Stimulated activated CD4-positive, alpha-beta T cell treated with anti-CD3 and anti-CD28 coated beads, Interleukin-1b, Interleukin-23, amount 100 ng/mL, for 24 hours (primary cell): ENCODE measurements at regions not wholly inside any gene's neighbourhood (a gene's known extent, or its start where the extent isn't known, plus 50 kb on each side); places are given as distances from the start of the nearest gene placed in this dataset.

ENCODE experiments used
- DNase-seq, 4 experiments: peaks; one replicate each; pipeline ENCODE4 v3.0.0-alpha.2; 2020; ENCODE audit warnings: low read depth in 4 of 4, low spot score in 1 of 4

DNA sequence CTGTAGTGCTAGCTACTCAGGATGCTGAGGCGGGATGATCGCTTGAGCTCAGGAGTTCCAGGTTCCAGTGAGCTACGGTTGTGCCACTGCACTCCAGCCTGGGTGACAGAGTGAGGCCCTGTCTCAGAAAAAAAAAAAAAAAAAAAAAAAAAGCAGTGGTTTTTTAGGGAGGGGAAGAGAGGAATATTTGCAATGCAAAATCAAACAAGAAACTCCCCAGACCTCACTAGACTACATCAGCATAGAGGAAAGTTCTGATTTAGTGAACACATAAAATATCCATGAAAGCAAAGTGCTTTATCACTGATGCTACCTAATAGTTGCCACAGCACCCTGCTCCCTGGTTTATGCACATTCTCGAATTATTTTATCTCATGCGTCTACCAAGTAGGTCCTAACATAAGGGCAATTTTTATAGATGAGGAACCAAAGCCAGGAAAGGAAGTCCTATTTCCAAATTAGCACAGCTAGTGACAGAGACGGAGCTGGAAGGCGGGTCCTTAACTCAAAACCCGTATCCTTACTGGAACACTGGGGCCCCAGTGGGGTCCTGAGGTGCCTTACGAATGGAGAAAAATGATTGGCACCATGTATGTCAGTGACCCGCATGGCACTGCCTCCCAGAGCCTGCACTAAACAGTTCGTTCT lies 50.7 kb upstream of the GPR157 start:
- DNase-seq: no peak

DNA sequence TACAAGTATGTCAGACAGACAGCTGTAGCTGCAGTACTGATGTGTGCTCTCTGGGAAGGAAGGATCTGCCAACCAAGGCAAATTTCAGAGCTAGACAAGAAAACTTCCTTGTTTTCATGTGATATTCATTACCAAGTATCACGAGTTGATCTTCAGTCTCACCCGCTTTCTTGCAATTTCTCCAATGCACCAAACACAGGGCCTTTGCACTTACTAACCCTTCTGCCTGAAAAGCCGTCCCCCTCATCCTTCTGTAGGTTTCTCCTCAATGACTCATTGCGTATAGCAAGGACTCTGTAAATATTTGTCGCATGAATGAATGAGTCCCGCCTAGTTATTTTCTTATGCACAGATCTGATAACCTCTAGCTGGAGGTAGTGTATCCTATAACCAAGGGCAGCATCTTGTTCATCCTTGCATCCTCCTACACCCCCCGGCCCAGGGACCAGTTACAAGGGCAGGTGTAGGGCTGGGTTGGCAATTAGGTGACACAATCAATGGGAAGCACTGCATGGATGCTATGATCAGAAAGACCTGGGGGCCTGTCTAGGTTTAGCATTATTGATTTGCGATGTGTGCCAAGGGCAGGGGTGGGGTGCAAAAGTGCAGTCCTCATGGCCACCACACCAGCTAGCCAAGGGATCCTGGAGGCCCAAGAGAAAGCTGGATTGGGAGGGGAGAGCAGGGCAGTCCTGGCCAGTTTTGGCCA lies 51.4 kb upstream of the GPR157 start:
- DNase-seq: no peak

DNA sequence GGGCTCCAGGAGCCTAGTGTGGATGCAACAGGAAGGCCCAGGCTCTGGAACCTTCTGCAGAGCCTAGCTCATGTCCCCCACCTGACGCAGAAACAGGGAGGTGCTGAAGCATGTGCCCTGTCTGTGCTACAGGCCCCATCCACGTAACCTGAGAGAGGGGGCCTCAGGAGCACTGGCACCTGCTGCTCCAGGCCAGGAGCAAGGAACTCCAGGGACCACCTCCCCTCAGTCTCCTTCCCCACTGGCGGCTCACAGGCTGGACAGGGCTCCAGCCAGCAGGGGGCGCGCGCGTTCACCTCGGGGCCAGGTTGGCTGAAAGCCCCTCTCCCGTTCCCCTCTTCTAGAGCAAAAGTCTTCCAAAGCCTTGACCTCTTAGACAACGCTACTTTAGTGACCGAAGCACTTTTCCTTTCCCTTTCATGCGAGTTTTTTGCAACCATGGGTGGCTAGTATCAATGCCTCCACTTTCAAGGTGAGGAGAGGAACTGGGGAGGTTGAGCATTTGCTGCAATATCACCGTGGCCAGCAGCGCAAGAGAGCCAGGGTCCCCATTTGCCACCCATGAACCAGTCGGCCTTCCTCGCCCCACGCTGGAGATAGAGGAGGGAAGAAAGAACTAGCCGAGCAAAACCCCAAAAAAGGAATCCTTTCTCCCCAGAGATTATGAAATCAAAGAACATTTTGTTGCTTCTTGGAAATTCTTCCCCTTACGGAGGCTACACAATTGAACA lies 52.4 kb upstream of the GPR157 start:
- DNase-seq: peak; percentile 49 to 70 (median 56)

DNA sequence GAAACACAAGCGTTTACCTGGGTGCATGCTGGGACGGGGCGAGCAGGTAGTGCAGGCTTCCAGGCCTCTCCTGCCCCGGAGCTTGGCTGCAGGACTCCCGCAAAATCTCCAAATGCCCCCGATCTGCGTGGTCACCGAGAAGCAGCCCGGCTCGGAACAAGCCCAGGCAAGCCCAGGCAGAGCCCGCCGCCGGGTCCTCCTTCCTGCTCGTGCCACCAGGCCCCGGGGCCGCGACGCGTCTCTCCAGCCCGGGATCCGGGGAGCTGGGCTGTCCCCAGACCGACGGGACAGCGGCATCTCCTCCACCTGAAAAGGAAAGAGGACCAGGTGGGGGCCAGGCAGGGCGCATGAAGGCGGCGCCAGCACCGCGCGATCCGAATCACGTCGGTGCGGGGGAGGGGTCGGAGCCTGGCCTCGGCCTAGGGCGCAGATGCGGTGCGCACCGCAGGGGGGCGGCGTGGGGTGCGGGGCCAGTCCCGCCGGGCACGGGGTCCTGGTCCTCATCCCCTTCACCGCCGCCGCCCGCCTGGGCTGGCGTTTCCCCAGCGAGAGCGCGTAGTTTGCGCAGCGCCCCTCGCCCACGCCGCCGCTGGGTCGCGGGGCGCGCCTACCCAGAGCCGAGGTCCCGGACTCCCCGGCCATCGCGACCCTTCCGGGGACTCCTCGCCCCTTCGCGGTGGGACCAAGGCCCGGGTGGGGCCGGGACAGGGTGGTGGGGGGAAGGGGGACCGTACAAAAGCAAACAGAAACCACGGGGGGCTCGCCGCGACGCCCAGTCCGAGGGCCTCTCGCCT lies 52.4 kb upstream of the H6PD start:
- DNase-seq: no peak

DNA sequence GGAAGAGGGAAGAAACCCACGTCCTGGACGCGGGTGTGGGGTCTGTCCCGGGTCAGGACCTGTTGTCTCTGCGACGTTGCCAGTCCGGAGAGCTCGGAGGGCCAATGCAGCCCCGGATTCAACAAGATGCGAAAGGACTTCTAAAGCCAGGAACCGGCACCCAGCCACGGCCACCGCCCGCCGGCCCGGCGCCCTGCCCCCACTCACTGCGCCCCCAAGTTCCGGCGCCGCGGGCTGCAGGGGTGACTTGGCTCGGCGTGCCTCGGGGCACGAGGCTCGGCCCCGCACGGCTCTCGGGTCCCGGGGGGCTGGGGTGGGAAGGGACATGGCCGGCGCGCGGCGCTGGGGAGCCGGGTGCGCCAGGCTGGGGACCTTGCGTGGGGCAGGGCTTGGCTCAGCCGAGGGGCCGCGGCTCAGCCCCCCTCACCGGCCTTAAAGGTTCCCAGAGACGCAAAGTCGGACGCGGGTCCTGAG lies 51.8 kb upstream of the H6PD start:
- DNase-seq: no peak

DNA sequence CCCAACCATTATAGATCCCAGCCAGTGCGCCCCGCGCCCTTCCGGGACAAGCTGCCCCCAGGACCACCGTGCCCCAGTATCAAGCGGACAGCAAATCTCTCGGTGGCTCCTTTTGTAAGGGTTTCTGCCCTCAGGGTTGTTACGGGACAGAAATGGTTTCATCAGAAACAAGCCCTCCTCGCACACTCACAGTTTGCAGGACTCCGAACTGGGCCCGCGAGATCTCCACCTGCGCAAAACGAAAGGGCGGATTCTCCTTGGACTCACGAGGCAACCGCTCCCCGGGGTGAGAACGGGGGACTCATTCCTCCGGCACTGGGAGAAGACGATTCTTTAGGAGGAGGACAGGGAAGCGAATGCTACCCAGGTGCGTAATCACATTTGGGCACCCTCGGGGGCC lies 51.1 kb upstream of the H6PD start:
- no peak for DNase-seq

DNA sequence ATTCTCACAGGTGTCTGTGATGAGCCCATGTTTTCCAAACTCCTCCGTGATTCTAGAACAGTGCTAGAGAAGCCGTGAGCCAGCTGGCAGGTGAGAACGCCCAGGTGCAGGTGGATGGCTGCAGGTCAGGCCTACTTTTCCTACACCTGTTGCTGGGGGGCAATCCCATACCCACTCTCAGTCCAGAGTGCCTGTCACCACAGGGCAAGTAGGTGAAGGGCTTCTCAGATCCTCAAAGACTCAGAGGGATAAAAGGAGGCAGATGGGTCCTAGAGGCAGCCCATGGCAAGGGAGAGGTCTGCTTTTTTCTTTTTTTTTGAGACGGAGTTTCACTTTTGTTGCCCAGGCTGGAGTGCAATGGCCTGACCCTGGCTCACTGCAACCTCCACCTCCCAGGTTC lies 50.7 kb upstream of the H6PD start:
- DNase-seq: no peak

DNA sequence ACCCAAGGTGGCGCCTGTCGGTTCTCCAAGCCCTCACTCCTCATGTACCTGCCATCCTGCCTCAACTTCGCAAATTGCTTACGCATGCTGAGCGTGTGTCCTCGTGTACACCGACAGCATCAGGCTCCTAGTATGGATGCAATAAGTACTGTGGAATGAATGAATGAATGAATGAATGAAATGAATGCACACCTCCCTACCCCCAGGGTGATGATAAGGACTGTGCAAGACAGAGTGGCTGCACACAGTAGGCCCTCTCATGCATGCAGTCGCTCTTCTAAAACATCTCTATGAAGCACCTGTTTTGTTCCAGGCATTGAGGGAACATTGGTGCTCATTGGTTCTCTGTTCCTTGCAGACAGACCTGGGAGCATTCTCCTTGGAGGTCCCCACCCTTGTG lies 49.8 kb upstream of the H6PD start:
- no peak for DNase-seq
